GM12878 (cell line): ENCODE measurements at regions not wholly inside any gene's neighbourhood (a gene's known extent, or its start where the extent isn't known, plus 50 kb on each side); places are given as distances from the start of the nearest gene placed in this dataset.
A peak's percentile ranks its signal among the peaks of the same experiment; 100 is the strongest.

Experiments
- ATAC-seq: fragments of 200-7000 bp; cut with Tn5 transposase; 3 replicates; pipeline ENCODE4 v1.9.1; 2020; ENCODE audit warnings: mild to moderate bottlenecking, moderate library complexity
- BruUV-seq: library from RNA; stranded (reverse); fragments of 400-500 nt; replicated peaks from 2 replicates; lab custom pipeline; 2021; lab: Mats Ljungman, UMichigan
- CTCF ChIA-PET: fragments of 300-600 bp; sonication (Branson Sonifier 250); formaldehyde crosslinking; extraction: SDS; loops from one replicate; lab custom pipeline; 2021; ENCODE audit warnings: inconsistent platforms; lab: Yijun Ruan, JAX
- POLR2A ChIA-PET: fragments of 350-600 bp; formaldehyde crosslinking; extraction: SDS; loops from one replicate; lab custom pipeline; 2021; ENCODE audit warnings: inconsistent platforms; lab: Charles Lee
- RAD21 ChIA-PET: fragments of 300-600 bp; sonication (Branson Sonifier 250); formaldehyde crosslinking; loops from one replicate; lab custom pipeline; 2023; ENCODE audit warnings: antibody characterized with exemption; ENCODE audit not compliant: unreplicated experiment; lab: Charles Lee
- SMC1A ChIA-PET: fragments of 300-600 bp; sonication (Branson Sonifier 250); formaldehyde crosslinking; loops from one replicate; lab custom pipeline; 2023; ENCODE audit not compliant: unreplicated experiment, uncharacterized antibody; lab: Charles Lee
- DNase-seq: peaks from one replicate; pipeline ENCODE4 v3.0.0-alpha.2; 2011; ENCODE audit warnings: low read depth, low spot score
- FAIRE-seq: peaks from 3 replicates; lab custom pipeline; 2011; peaks lifted over from hg19 to GRCh38; lab: Jason Lieb, UNC
- H2AFZ ChIP-seq: 2 replicates; pipeline ENCODE4 v1.6.0; 2011; ENCODE audit warnings: low read depth, low read length, control low read depth; ENCODE audit not compliant: control insufficient read depth
- H3K27ac ChIP-seq: 2 replicates; pipeline ENCODE4 v1.5.1; 2011; ENCODE audit warnings: control low read depth; ENCODE audit not compliant: control insufficient read depth, insufficient read depth
- H3K27me3 ChIP-seq, 2 experiments: replicated peaks in 1 of 2; 2 replicates each; pipeline versions ENCODE4 v1.6.0 to v1.6.1; 2011; ENCODE audit warnings: low read length in 1 of 2; ENCODE audit not compliant: control insufficient read depth in 2 of 2, insufficient read depth in 2 of 2
- H3K36me3 ChIP-seq, 2 experiments: 2 replicates each; pipeline ENCODE4 v1.5.1; 2011; ENCODE audit warnings: low read length in 1 of 2; ENCODE audit not compliant: control insufficient read depth in 2 of 2, insufficient read depth in 2 of 2
- H3K4me1 ChIP-seq: 2 replicates; pipeline ENCODE4 v1.6.1; 2011; ENCODE audit warnings: mild to moderate bottlenecking, low read length, moderate library complexity, mixed read lengths; ENCODE audit not compliant: control insufficient read depth, insufficient read depth
- H3K4me2 ChIP-seq: 2 replicates; pipeline ENCODE4 v1.6.0; 2011; ENCODE audit warnings: control low read depth; ENCODE audit not compliant: control insufficient read depth, insufficient read depth
- H3K4me3 ChIP-seq: fragments of 200-600 bp; sonication (generic); 2 replicates; pipeline ENCODE4 v1.5.1; 2016
- H3K79me2 ChIP-seq: 2 replicates; pipeline ENCODE4 v1.6.0; 2011; ENCODE audit warnings: low read length; ENCODE audit not compliant: control insufficient read depth, insufficient read depth
- H3K9ac ChIP-seq: 2 replicates; pipeline ENCODE4 v1.8.0; 2011; ENCODE audit warnings: low read length, control low read depth, mixed read lengths; ENCODE audit not compliant: control insufficient read depth, insufficient read depth
- H3K9me3 ChIP-seq: replicated peaks from 3 replicates; pipeline ENCODE4 v1.5.1; 2011; ENCODE audit warnings: mild to moderate bottlenecking, low read length; ENCODE audit not compliant: control insufficient read depth, insufficient read depth
- H4K20me1 ChIP-seq: 2 replicates; pipeline ENCODE4 v1.6.0; 2011; ENCODE audit not compliant: control insufficient read depth, insufficient read depth
- BCL11A ChIP-seq: IDR thresholded peaks from 2 replicates; pipeline ENCODE4 v1.6.1; 2011; ENCODE audit warnings: low read depth, low read length
- MEF2A ChIP-seq: IDR thresholded peaks from 2 replicates; pipeline ENCODE4 v1.6.1; 2011; ENCODE audit warnings: low read depth, mild to moderate bottlenecking, low read length, moderate library complexity; ENCODE audit not compliant: insufficient read depth
- PAX5 ChIP-seq: IDR thresholded peaks from 2 replicates; pipeline ENCODE4 v1.6.1; 2011; ENCODE audit warnings: low read depth, low read length, borderline replicate concordance
- PAX8 ChIP-seq: fragments of 450-650 bp; IDR thresholded peaks from 2 replicates; pipeline ENCODE4 v1.6.1; 2017; ENCODE audit warnings: mild to moderate bottlenecking, moderate library complexity
- PML ChIP-seq: IDR thresholded peaks from 2 replicates; pipeline ENCODE4 v1.6.1; 2012; ENCODE audit warnings: low read length, inconsistent platforms
- RAD21 ChIP-seq: IDR thresholded peaks from 2 replicates; pipeline ENCODE4 v1.6.1; 2011; ENCODE audit warnings: mild to moderate bottlenecking, low read depth, low read length, moderate library complexity; ENCODE audit not compliant: insufficient read depth
- RUNX3 ChIP-seq: IDR thresholded peaks from 2 replicates; pipeline ENCODE4 v1.6.1; 2012; ENCODE audit warnings: low read length, inconsistent platforms
- SMAD1 ChIP-seq: fragments of 450-650 bp; IDR thresholded peaks from 2 replicates; pipeline ENCODE4 v1.6.1; 2018; ENCODE audit warnings: mild to moderate bottlenecking, low read depth; ENCODE audit not compliant: partially characterized antibody
- SPI1 ChIP-seq: IDR thresholded peaks from 2 replicates; pipeline ENCODE4 v1.6.1; 2011; ENCODE audit warnings: low read depth, mild to moderate bottlenecking, low read length, moderate library complexity, borderline replicate concordance; ENCODE audit not compliant: insufficient read depth
- SRF ChIP-seq, 2 experiments: IDR thresholded peaks; 2 replicates each; pipeline ENCODE4 v1.6.1; 2011; ENCODE audit warnings: low read depth in 2 of 2, low read length in 2 of 2, mild to moderate bottlenecking in 1 of 2, moderate library complexity in 1 of 2
- TCF12 ChIP-seq: IDR thresholded peaks from 2 replicates; pipeline ENCODE4 v1.6.1; 2011; ENCODE audit warnings: low read depth, mild to moderate bottlenecking, low read length
- WGBS: methylation state at CpG from one replicate; pipeline ENCODE4 v1.1.6; 2016; ENCODE audit warnings: low lambda C conversion rate; ENCODE audit not compliant: insufficient replicate concordance, insufficient coverage; ENCODE audit errors: missing lambda C conversion rate; 5-methylcytosine and 5-hydroxymethylcytosine counted together
- in situ Hi-C: fragments of 300-500 bp; cut with MboI; formaldehyde crosslinking; loops from 9 replicates; pipeline ENCODE4 v1.14.3; 2018; ENCODE audit warnings: mixed read lengths
- intact Hi-C: fragments of 100-400 bp; cut with micrococcal nuclease; formaldehyde crosslinking; loops from one replicate; pipeline ENCODE4 v1.14.2; 2022; ENCODE audit not compliant: unreplicated experiment
- TF ChIP-seq, protein P1 (sequence below): fragments of 450-650 bp; IDR thresholded peaks from 2 replicates; pipeline ENCODE4 v1.6.1; 2016; ENCODE audit warnings: mild to moderate bottlenecking, moderate library complexity, borderline replicate concordance
- TF ChIP-seq, protein P2 (sequence below): fragments of 450-650 bp; IDR thresholded peaks from 2 replicates; pipeline ENCODE4 v1.6.1; 2017; ENCODE audit warnings: mild to moderate bottlenecking
- TF ChIP-seq, protein P3 (sequence below): fragments of 450-650 bp; IDR thresholded peaks from 2 replicates; pipeline ENCODE4 v1.6.1; 2017; ENCODE audit warnings: borderline replicate concordance

DNA sequence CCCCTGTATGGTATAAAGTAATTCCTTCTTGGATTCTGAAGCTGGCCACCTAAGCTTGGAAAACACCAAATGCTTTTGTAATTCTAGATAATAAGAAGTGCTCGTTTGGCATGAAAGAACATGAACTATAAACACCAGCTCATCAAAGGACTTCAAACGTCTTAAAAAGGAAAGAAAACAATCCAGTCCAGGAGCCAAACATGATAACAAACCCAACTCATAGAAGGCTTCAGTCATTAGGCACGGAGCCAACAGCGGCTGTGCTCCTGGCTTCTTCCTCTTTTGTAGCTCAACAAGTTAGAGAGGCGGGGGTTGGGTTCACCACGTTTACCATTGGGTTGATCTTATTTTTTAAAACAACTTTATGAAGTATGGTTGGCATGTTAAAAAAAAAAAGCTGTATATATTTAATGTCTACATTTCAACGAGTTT is 56.4 kb upstream of the ECHDC3 start:
- no peak overlapping the region; the same call in 1 of the 2 replicates for H2AFZ ChIP-seq
- POLR2A ChIA-PET: interaction anchor here (0.6 to 2.1 kb wide), 13 partner anchors 9 to 190 kb away, joined by 3 to 10 read pairs (median 5); no protein-coding TSS in a partner anchor
- H3K27ac ChIP-seq: peak overlapping the region; percentile 100
- SMC1A ChIA-PET: interaction anchor here (0.5 to 6.9 kb wide), 21 partner anchors 9 to 171 kb away, joined by 3 to 57 read pairs (median 4); no protein-coding TSS in a partner anchor
- FAIRE-seq: peak; percentile 65
- peaks cover 48% of the 10 kb centered on the region for H3K4me1 ChIP-seq
- no peaks in the 10 kb centered on the region for H4K20me1 ChIP-seq
- H3K9ac ChIP-seq: peak overlapping the region; percentile 98
- BruUV-seq: no TSS peak
- CTCF ChIA-PET: interaction anchor here (0.8 to 2.8 kb wide), 5 partner anchors 13 to 171 kb away, joined by 3 to 17 read pairs (median 5); no protein-coding TSS in a partner anchor
- H3K36me3 ChIP-seq: no peaks in the 10 kb centered on the region
- TF ChIP-seq PAX5 (0 out of 2 replicates have a peak, but pooled peaks have one; percentile 30), MEF2A (no peak), TCF12 (0 out of 2 replicates have a peak, but pooled peaks have one; percentile 19), SPI1 (peak; percentile 82), PAX8 (no peak), SMAD1 (peak; percentile 82), RAD21 (0 out of 2 replicates have a peak, but pooled peaks have one; percentile 22), BCL11A (0 out of 2 replicates have a peak, but pooled peaks have one; percentile 16), SRF (IDR thresholded peaks at IDR 0.05; ENCODE audit: low read depth in 2 of 2, low read length in 2 of 2) (no peak), RUNX3 (peak; percentile 45; the same call in 1 of the 2 replicates), PML (no peak)
- TF ChIP-seq, protein P1, sequence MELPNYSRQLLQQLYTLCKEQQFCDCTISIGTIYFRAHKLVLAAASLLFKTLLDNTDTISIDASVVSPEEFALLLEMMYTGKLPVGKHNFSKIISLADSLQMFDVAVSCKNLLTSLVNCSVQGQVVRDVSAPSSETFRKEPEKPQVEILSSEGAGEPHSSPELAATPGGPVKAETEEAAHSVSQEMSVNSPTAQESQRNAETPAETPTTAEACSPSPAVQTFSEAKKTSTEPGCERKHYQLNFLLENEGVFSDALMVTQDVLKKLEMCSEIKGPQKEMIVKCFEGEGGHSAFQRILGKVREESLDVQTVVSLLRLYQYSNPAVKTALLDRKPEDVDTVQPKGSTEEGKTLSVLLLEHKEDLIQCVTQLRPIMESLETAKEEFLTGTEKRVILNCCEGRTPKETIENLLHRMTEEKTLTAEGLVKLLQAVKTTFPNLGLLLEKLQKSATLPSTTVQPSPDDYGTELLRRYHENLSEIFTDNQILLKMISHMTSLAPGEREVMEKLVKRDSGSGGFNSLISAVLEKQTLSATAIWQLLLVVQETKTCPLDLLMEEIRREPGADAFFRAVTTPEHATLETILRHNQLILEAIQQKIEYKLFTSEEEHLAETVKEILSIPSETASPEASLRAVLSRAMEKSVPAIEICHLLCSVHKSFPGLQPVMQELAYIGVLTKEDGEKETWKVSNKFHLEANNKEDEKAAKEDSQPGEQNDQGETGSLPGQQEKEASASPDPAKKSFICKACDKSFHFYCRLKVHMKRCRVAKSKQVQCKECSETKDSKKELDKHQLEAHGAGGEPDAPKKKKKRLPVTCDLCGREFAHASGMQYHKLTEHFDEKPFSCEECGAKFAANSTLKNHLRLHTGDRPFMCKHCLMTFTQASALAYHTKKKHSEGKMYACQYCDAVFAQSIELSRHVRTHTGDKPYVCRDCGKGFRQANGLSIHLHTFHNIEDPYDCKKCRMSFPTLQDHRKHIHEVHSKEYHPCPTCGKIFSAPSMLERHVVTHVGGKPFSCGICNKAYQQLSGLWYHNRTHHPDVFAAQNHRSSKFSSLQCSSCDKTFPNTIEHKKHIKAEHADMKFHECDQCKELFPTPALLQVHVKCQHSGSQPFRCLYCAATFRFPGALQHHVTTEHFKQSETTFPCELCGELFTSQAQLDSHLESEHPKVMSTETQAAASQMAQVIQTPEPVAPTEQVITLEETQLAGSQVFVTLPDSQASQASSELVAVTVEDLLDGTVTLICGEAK: peak; percentile 67; the same call in 1 of the 2 replicates
- TF ChIP-seq, protein P2, sequence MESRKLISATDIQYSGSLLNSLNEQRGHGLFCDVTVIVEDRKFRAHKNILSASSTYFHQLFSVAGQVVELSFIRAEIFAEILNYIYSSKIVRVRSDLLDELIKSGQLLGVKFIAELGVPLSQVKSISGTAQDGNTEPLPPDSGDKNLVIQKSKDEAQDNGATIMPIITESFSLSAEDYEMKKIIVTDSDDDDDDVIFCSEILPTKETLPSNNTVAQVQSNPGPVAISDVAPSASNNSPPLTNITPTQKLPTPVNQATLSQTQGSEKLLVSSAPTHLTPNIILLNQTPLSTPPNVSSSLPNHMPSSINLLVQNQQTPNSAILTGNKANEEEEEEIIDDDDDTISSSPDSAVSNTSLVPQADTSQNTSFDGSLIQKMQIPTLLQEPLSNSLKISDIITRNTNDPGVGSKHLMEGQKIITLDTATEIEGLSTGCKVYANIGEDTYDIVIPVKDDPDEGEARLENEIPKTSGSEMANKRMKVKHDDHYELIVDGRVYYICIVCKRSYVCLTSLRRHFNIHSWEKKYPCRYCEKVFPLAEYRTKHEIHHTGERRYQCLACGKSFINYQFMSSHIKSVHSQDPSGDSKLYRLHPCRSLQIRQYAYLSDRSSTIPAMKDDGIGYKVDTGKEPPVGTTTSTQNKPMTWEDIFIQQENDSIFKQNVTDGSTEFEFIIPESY: no peak
- TF ChIP-seq, protein P3, sequence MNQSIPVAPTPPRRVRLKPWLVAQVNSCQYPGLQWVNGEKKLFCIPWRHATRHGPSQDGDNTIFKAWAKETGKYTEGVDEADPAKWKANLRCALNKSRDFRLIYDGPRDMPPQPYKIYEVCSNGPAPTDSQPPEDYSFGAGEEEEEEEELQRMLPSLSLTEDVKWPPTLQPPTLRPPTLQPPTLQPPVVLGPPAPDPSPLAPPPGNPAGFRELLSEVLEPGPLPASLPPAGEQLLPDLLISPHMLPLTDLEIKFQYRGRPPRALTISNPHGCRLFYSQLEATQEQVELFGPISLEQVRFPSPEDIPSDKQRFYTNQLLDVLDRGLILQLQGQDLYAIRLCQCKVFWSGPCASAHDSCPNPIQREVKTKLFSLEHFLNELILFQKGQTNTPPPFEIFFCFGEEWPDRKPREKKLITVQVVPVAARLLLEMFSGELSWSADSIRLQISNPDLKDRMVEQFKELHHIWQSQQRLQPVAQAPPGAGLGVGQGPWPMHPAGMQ: no peak
- no peaks in the 10 kb centered on the region for H3K9me3 ChIP-seq
- DNase-seq: peak; percentile 81
- H3K27me3 ChIP-seq: no peaks in the 10 kb centered on the region
- peak overlapping the region; percentile 44; the same call in 1 of the 2 replicates for H3K4me3 ChIP-seq
- peak; percentile 46 for ATAC-seq
- WGBS: 0% methylated on average over 7 of the region's 7 CpGs
- in situ Hi-C loops (loop anchor here (10.0 kb wide), 1 partner anchor 511 kb away; no protein-coding TSS in a partner anchor), intact Hi-C loops (loop anchor here (1.0 to 10.0 kb wide), 5 partner anchors 13 to 511 kb away; no protein-coding TSS in a partner anchor)
- peak overlapping the region; percentile 97 for H3K4me2 ChIP-seq
- H3K79me2 ChIP-seq: peaks cover 16% of the 10 kb centered on the region
- RAD21 ChIA-PET: interaction anchor here (0.7 to 3.5 kb wide), 18 partner anchors 8 to 438 kb away, joined by 3 to 32 read pairs (median 4); no protein-coding TSS in a partner anchor
